Transverse colon (tissue), 4 donors: ENCODE measurements at regions not wholly inside any gene's neighbourhood (a gene's known extent, or its start where the extent isn't known, plus 50 kb on each side); places are given as distances from the start of the nearest gene placed in this dataset.
"Not testable (repeated sequence)": the region's sequence is repeated elsewhere in the genome, so short reads cannot be mapped to it uniquely, and the experiment has no call there.

ENCODE experiments used
- DNase-seq: peaks from one replicate; pipeline ENCODE4 v3.0.0-alpha.2; 2019
- H3K27ac ChIP-seq, 4 donors: fragments of 200-600 bp; sonication (generic); 2 replicates each; pipeline ENCODE4 v1.5.1; 2016 to 2018; ENCODE audit warnings: inconsistent platforms in 4 of 4
- H3K27me3 ChIP-seq: fragments of 200-600 bp; sonication (generic); 2 replicates; pipeline ENCODE4 v1.5.1; 2017; ENCODE audit warnings: inconsistent platforms
- H3K36me3 ChIP-seq, 4 donors: fragments of 200-600 bp; sonication (generic); 2 replicates each; pipeline ENCODE4 v1.5.1; 2017 to 2019; ENCODE audit warnings: inconsistent platforms in 4 of 4
- H3K4me1 ChIP-seq, 4 donors: fragments of 200-600 bp; sonication (generic); 2 replicates each; pipeline ENCODE4 v1.5.1; 2017 to 2020; ENCODE audit warnings: inconsistent platforms in 4 of 4
- H3K4me3 ChIP-seq, 4 donors: fragments of 200-600 bp; sonication (generic); 1 replicate in 1 of 4; 2 replicates in 3 of 4; pipeline versions ENCODE4 v1.5.1 to v1.6.1; 2017 to 2019; ENCODE audit warnings: inconsistent platforms in 4 of 4
- H3K9me3 ChIP-seq, 2 donors: fragments of 200-600 bp; sonication (generic); 2 replicates each; pipeline ENCODE4 v1.5.1; 2017 to 2019; ENCODE audit warnings: inconsistent platforms in 2 of 2
- CTCF ChIP-seq, 5 experiments: fragments of 200-600 bp in 3 of 5; fragments of 450-650 bp in 2 of 5; sonication (generic) in 3 of 5; IDR thresholded peaks; 1 replicate in 2 of 5; 2 replicates in 3 of 5; pipeline ENCODE4 v1.5.1; 2016 to 2017; ENCODE audit warnings: antibody characterized with exemption in 5 of 5, inconsistent platforms in 3 of 5, mild to moderate bottlenecking in 2 of 5, moderate library complexity in 1 of 5
- EP300 ChIP-seq: sonication (generic); formaldehyde crosslinking; IDR thresholded peaks from one replicate; pipeline ENCODE4 v1.6.1; 2017; ENCODE audit warnings: antibody characterized with exemption, low read depth
- POLR2A ChIP-seq: fragments of 450-650 bp; IDR thresholded peaks from one replicate; pipeline ENCODE4 v1.6.1; 2016; ENCODE audit warnings: antibody characterized with exemption, mild to moderate bottlenecking, moderate library complexity
- POLR2AphosphoS5 ChIP-seq, 3 donors: sonication (generic); formaldehyde crosslinking; IDR thresholded peaks; one replicate each; pipeline ENCODE4 v1.6.1; 2016; ENCODE audit warnings: antibody characterized with exemption in 3 of 3
- WGBS, 2 donors: methylation state at CpG; one replicate each; pipeline ENCODE4 v1.1.5; 2018; ENCODE audit warnings: low coverage in 1 of 2; 5-methylcytosine and 5-hydroxymethylcytosine counted together
- in situ Hi-C, 4 donors: fragments of 200-750 bp; cut with MboI; loops; one replicate each; pipeline versions ENCODE4 v1.15.0 to v1.15.1; 2017; ENCODE audit warnings: low sequenced_read_pairs in 3 of 4, low pct_ligation_motif_present in 1 of 4, low pct_unique_long_range_greater_than_20kb in 1 of 4
- intact Hi-C: fragments of 100-400 bp; cut with DNase I; formaldehyde crosslinking; loops from one replicate; pipeline ENCODE4 v1.15.1; 2023; ENCODE audit warnings: low total_unique reads

GRCh38 chr16:26505496-26505895 lies 561.2 kb upstream of the C16orf82 start:
- no peak overlapping the region for H3K4me3 ChIP-seq
- H3K9me3 ChIP-seq: no peaks in the 10 kb centered on the region
- H3K36me3 ChIP-seq: no peaks in the 10 kb centered on the region
- intact Hi-C loops: no loop called here
- no peak overlapping the region for H3K27ac ChIP-seq
- TF ChIP-seq POLR2A (no peak), CTCF (IDR thresholded peaks at IDR 0.05) (no peak), EP300 (no peak), POLR2AphosphoS5 (IDR thresholded peaks at IDR 0.05) (no peak)
- no peaks in the 10 kb centered on the region for H3K4me1 ChIP-seq
- H3K27me3 ChIP-seq: no peaks in the 10 kb centered on the region
- in situ Hi-C loops: no loop called here
- no peak for DNase-seq

GRCh38 chr16:26508946-26509345 lies 557.8 kb upstream of the C16orf82 start:
- H3K4me3 ChIP-seq, DNase-seq, in situ Hi-C loops, intact Hi-C loops, H3K36me3 ChIP-seq, H3K27me3 ChIP-seq, H3K27ac ChIP-seq, H3K9me3 ChIP-seq, H3K4me1 ChIP-seq: not testable (repeated sequence)
- WGBS, 2 donors: 49 to 72% methylated on average over 2 to 4 of the region's 4 CpGs

GRCh38 chr16:26510924-26511323 lies 555.8 kb upstream of the C16orf82 start:
- no peak overlapping the region for H3K4me3 ChIP-seq
- H3K9me3 ChIP-seq: no peaks in the 10 kb centered on the region
- no peak for DNase-seq
- intact Hi-C loops (no loop called here), in situ Hi-C loops (no loop called here)
- H3K36me3 ChIP-seq: no peaks in the 10 kb centered on the region
- H3K27me3 ChIP-seq: no peaks in the 10 kb centered on the region
- TF ChIP-seq CTCF (IDR thresholded peaks at IDR 0.05): no peak
- TF ChIP-seq POLR2A: no peak
- no peak for TF ChIP-seq EP300
- TF ChIP-seq POLR2AphosphoS5 (IDR thresholded peaks at IDR 0.05): no peak
- H3K27ac ChIP-seq: no peak overlapping the region
- no peaks in the 10 kb centered on the region for H3K4me1 ChIP-seq
- 0 to 29% methylated on average over 1 of the region's 1 CpG for WGBS, 2 donors

- 30 to 37% methylated on average over 2 to 6 of the region's 6 CpGs for WGBS, 2 donors
- TF ChIP-seq POLR2A: no peak
- no peak for TF ChIP-seq POLR2AphosphoS5 (IDR thresholded peaks at IDR 0.05)
- TF ChIP-seq EP300: no peak
- no peak for TF ChIP-seq CTCF (IDR thresholded peaks at IDR 0.05)
- DNase-seq: no peak
- in situ Hi-C loops: no loop called here
- H3K27ac ChIP-seq: no peak overlapping the region
- H3K4me1 ChIP-seq: no peaks in the 10 kb centered on the region
- H3K4me3 ChIP-seq: no peak overlapping the region
- intact Hi-C loops: no loop called here
- H3K36me3 ChIP-seq: no peaks in the 10 kb centered on the region
- H3K9me3 ChIP-seq: no peaks in the 10 kb centered on the region
- H3K27me3 ChIP-seq: no peaks in the 10 kb centered on the region
Measured at GRCh38 chr16:26511463-26511862, 555.3 kb upstream of the C16orf82 start.

- Histone ChIP-seq H3K36me3 (no peaks in the 10 kb centered on the region), H3K27me3 (no peaks in the 10 kb centered on the region), H3K9me3 (no peaks in the 10 kb centered on the region), H3K4me3 (no peak overlapping the region), H3K4me1 (no peaks in the 10 kb centered on the region), H3K27ac (no peak overlapping the region)
- DNase-seq: no peak
- intact Hi-C loops: no loop called here
- in situ Hi-C loops: no loop called here
- WGBS, 2 donors: 79 to 100% methylated on average over 1 to 4 of the region's 4 CpGs
- no peak for TF ChIP-seq POLR2A
- no peak for TF ChIP-seq CTCF (IDR thresholded peaks at IDR 0.05)
- no peak for TF ChIP-seq EP300
- TF ChIP-seq POLR2AphosphoS5 (IDR thresholded peaks at IDR 0.05): no peak
Measured at GRCh38 chr16:26521626-26522025, 545.1 kb upstream of the C16orf82 start.
